ENCODE measurements at regions not wholly inside any gene's neighbourhood (a gene's known extent, or its start where the extent isn't known, plus 50 kb on each side); places are given as distances from the start of the nearest gene placed in this dataset.

DNA sequence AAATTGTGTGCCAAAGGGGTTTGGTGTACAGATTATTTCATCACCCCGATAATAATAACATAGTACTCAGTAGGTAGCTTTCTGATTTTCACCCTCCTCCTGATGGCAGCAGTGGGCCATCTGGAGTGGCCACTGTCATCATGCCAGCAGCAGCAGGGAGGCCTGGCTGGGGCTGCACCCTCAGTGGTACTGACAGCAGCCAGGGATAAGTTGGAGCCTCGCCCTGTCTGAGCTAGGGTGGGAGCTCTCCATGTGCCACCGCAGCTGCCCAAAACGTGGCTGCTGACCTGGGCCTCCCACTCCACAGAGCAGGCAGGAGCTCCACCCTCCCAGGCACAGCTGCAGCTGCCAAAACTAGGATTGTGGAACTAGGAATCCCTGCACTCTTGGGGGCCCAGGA lies 700.8 kb upstream of the KCND2 start:
- POLR2A ChIA-PET: no interaction called here
- CTCF ChIA-PET: no interaction called here
- ATAC-seq (ENCODE audit: low read depth) (no peak), DNase-seq (no peak)
- Mint-ChIP-seq H3K4me3 (no peak overlapping the region), H3K27me3 (no peaks in the 10 kb centered on the region), H3K9me3 (ENCODE audit: insufficient read depth) (peaks cover 3% of the 10 kb centered on the region), H3K4me1 (no peaks in the 10 kb centered on the region), H3K27ac (no peak overlapping the region)
- H2AFZ ChIP-seq (ENCODE audit: insufficient read depth, low read depth, low read length, poor library complexity, severe bottlenecking): no peak overlapping the region
- peaks cover 0 to 15% (median 0%) of the 10 kb centered on the region in 3 donors for H3K9me3 ChIP-seq (ENCODE audit: control extremely low read depth in 1 of 3, control insufficient read depth in 2 of 3, insufficient read depth in 1 of 3, low read length in 2 of 3)
- WGBS (ENCODE audit: insufficient coverage): 68% methylated on average over 3 of the region's 4 CpGs
- H3K4me2 ChIP-seq (replicated peaks; ENCODE audit: low read depth, low read length, poor library complexity, severe bottlenecking): no peak overlapping the region
- no peak for TF ChIP-seq EZH2 (IDR thresholded peaks at IDR 0.05; ENCODE audit: borderline replicate concordance, insufficient read depth, low read depth, low read length, poor library complexity, severe bottlenecking)
- TF ChIP-seq, protein P1, sequence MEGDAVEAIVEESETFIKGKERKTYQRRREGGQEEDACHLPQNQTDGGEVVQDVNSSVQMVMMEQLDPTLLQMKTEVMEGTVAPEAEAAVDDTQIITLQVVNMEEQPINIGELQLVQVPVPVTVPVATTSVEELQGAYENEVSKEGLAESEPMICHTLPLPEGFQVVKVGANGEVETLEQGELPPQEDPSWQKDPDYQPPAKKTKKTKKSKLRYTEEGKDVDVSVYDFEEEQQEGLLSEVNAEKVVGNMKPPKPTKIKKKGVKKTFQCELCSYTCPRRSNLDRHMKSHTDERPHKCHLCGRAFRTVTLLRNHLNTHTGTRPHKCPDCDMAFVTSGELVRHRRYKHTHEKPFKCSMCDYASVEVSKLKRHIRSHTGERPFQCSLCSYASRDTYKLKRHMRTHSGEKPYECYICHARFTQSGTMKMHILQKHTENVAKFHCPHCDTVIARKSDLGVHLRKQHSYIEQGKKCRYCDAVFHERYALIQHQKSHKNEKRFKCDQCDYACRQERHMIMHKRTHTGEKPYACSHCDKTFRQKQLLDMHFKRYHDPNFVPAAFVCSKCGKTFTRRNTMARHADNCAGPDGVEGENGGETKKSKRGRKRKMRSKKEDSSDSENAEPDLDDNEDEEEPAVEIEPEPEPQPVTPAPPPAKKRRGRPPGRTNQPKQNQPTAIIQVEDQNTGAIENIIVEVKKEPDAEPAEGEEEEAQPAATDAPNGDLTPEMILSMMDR (IDR thresholded peaks at IDR 0.05): no peak
- H3K9ac ChIP-seq (ENCODE audit: low read length): no peak overlapping the region
- no peak overlapping the region for H3K27ac ChIP-seq (ENCODE audit: low read length in 2 of 2)
- intact Hi-C loops (cut with micrococcal nuclease): no loop called here
- H3K27me3 ChIP-seq (replicated peaks in 1 of 4; ENCODE audit: control extremely low read depth in 1 of 4, control insufficient read depth in 3 of 4, insufficient read depth in 4 of 4, low read length in 3 of 4): no peaks in the 10 kb centered on the region
- H3K4me3 ChIP-seq (ENCODE audit: control extremely low read depth in 1 of 5, extremely low read depth in 1 of 5, insufficient read depth in 1 of 5, low read depth in 2 of 5, low read length in 4 of 5): no peak overlapping the region
- no peaks in the 10 kb centered on the region for H3K79me2 ChIP-seq (ENCODE audit: control insufficient read depth, insufficient read depth, low read length)
- no peaks in the 10 kb centered on the region for H4K20me1 ChIP-seq (ENCODE audit: control insufficient read depth, insufficient read depth, low read length, poor library complexity, severe bottlenecking)
- H3K4me1 ChIP-seq (ENCODE audit: control insufficient read depth in 2 of 2, insufficient read depth in 2 of 2, low read length in 2 of 2): no peaks in the 10 kb centered on the region
- H3K36me3 ChIP-seq (replicated peaks in 1 of 2; ENCODE audit: control extremely low read depth in 1 of 2, control insufficient read depth in 1 of 2, extremely low read depth in 1 of 2, insufficient read depth in 2 of 2, low read length in 1 of 2): no peaks in the 10 kb centered on the region

DNA sequence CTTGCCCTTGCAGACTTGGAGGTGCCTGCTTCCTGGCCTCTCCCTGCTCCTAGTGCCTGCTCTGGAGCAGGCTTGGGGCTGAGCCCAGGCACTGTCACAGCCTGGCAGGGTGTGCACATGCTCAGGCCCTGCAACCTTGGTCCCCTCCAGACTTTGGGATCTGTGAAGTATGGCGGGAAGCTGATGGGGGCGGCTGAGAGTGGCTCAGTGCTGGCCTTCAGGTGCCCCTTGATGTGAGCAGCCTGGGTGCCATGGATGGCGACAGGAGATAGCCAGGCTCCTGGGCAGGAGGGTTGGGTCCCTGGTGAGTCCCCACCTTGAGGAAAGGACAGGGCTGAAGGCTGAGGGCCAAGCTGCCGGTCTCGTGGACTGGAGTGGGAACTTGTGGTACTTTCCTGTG lies 700.4 kb upstream of the KCND2 start:
- TF ChIP-seq EZH2 (IDR thresholded peaks at IDR 0.05; ENCODE audit: borderline replicate concordance, insufficient read depth, low read depth, low read length, poor library complexity, severe bottlenecking): no peak
- TF ChIP-seq, protein P1 (IDR thresholded peaks at IDR 0.05): no peak
- Histone ChIP-seq H3K27me3 (replicated peaks in 1 of 4; ENCODE audit: control extremely low read depth in 1 of 4, control insufficient read depth in 3 of 4, insufficient read depth in 4 of 4, low read length in 3 of 4) (no peaks in the 10 kb centered on the region), H3K36me3 (replicated peaks in 1 of 2; ENCODE audit: control extremely low read depth in 1 of 2, control insufficient read depth in 1 of 2, extremely low read depth in 1 of 2, insufficient read depth in 2 of 2, low read length in 1 of 2) (no peaks in the 10 kb centered on the region), H3K9ac (ENCODE audit: low read length) (no peak overlapping the region), H3K4me3 (ENCODE audit: control extremely low read depth in 1 of 5, extremely low read depth in 1 of 5, insufficient read depth in 1 of 5, low read depth in 2 of 5, low read length in 4 of 5) (no peak overlapping the region), H3K4me1 (ENCODE audit: control insufficient read depth in 2 of 2, insufficient read depth in 2 of 2, low read length in 2 of 2) (no peaks in the 10 kb centered on the region), H4K20me1 (ENCODE audit: control insufficient read depth, insufficient read depth, low read length, poor library complexity, severe bottlenecking) (no peaks in the 10 kb centered on the region), H3K79me2 (ENCODE audit: control insufficient read depth, insufficient read depth, low read length) (no peaks in the 10 kb centered on the region), H3K27ac (ENCODE audit: low read length in 2 of 2) (no peak overlapping the region), H2AFZ (ENCODE audit: insufficient read depth, low read depth, low read length, poor library complexity, severe bottlenecking) (no peak overlapping the region), H3K4me2 (replicated peaks; ENCODE audit: low read depth, low read length, poor library complexity, severe bottlenecking) (no peak overlapping the region), H3K9me3 (ENCODE audit: control extremely low read depth in 1 of 3, control insufficient read depth in 2 of 3, insufficient read depth in 1 of 3, low read length in 2 of 3) (peaks cover 0 to 15% (median 0%) of the 10 kb centered on the region in 3 donors)
- 98% methylated on average over 5 of the region's 5 CpGs for WGBS (ENCODE audit: insufficient coverage)
- intact Hi-C loops (cut with micrococcal nuclease): no loop called here
- peaks cover 3% of the 10 kb centered on the region for H3K9me3 Mint-ChIP-seq (ENCODE audit: insufficient read depth)
- H3K27me3 Mint-ChIP-seq: no peaks in the 10 kb centered on the region
- no peaks in the 10 kb centered on the region for H3K4me1 Mint-ChIP-seq
- CTCF ChIA-PET: no interaction called here
- H3K27ac Mint-ChIP-seq: no peak overlapping the region
- ATAC-seq (ENCODE audit: low read depth) (no peak), DNase-seq (no peak)
- no peak overlapping the region for H3K4me3 Mint-ChIP-seq
- POLR2A ChIA-PET: no interaction called here
